H1 (cell line): ENCODE measurements at regions not wholly inside any gene's neighbourhood (a gene's known extent, or its start where the extent isn't known, plus 50 kb on each side); places are given as distances from the start of the nearest gene placed in this dataset.

Experiments
- CTCF ChIA-PET: fragments of 300-600 bp; sonication (Branson Sonifier 250); formaldehyde crosslinking; loops from one replicate; lab custom pipeline; 2021; ENCODE audit not compliant: partially characterized antibody; lab: Charles Lee
- POLR2A ChIA-PET: fragments of 300-600 bp; sonication (Branson Sonifier 250); formaldehyde crosslinking; loops from one replicate; lab custom pipeline; 2021; ENCODE audit warnings: inconsistent platforms; ENCODE audit not compliant: partially characterized antibody; lab: Charles Lee
- DNase-seq, 2 experiments: peaks; one replicate each; pipeline versions ENCODE4 v3.0.0 to v3.0.0-alpha.2; 2010 to 2022; ENCODE audit warnings: low spot score in 2 of 2, low read depth in 1 of 2, mixed read lengths in 1 of 2
- FAIRE-seq: peaks from 2 replicates; lab custom pipeline; 2011; peaks lifted over from hg19 to GRCh38; lab: Jason Lieb, UNC
- H2AFZ ChIP-seq: 2 replicates; pipeline ENCODE4 v1.8.1; 2012; ENCODE audit warnings: low read length, inconsistent platforms
- H2AK5ac ChIP-seq: 2 replicates; pipeline ENCODE4 v1.6.1; 2013; ENCODE audit warnings: low read depth, low read length
- H2BK120ac ChIP-seq: replicated peaks from 2 replicates; pipeline ENCODE3; 2013; ENCODE audit warnings: low read depth, low read length, inconsistent platforms
- H2BK12ac ChIP-seq: 2 replicates; pipeline ENCODE4 v1.6.1; 2013; ENCODE audit warnings: low read depth, low read length
- H2BK15ac ChIP-seq: 2 replicates; pipeline ENCODE4 v1.6.1; 2013; ENCODE audit warnings: low read length
- H2BK20ac ChIP-seq: 2 replicates; pipeline ENCODE4 v1.6.1; 2013; ENCODE audit warnings: low read length
- H2BK5ac ChIP-seq: 2 replicates; pipeline ENCODE4 v1.6.1; 2013; ENCODE audit warnings: low read depth, low read length
- H3K14ac ChIP-seq: 2 replicates; pipeline ENCODE4 v1.6.1; 2013; ENCODE audit warnings: inconsistent platforms; ENCODE audit not compliant: insufficient read length
- H3K18ac ChIP-seq: 2 replicates; pipeline ENCODE4 v1.6.1; 2013; ENCODE audit warnings: low read length; ENCODE audit errors: extremely low read depth
- H3K23ac ChIP-seq: 2 replicates; pipeline ENCODE4 v1.6.1; 2013; ENCODE audit warnings: inconsistent platforms; ENCODE audit not compliant: insufficient read length
- H3K23me2 ChIP-seq: 2 replicates; pipeline ENCODE4 v1.6.1; 2013; ENCODE audit warnings: low read depth, low read length
- H3K27ac ChIP-seq: 2 replicates; pipeline ENCODE4 v1.6.1; 2011; ENCODE audit warnings: low read depth, low read length, inconsistent platforms
- H3K27me3 ChIP-seq, 4 experiments: replicated peaks in 1 of 4; 1 replicate in 1 of 4; 2 replicates in 3 of 4; pipeline versions ENCODE4 v1.6.1 to v1.8.1; 2011 to 2013; ENCODE audit warnings: low read length in 3 of 4, mild to moderate bottlenecking in 3 of 4, inconsistent platforms in 2 of 4, mixed read lengths in 2 of 4, moderate library complexity in 1 of 4; ENCODE audit not compliant: control insufficient read depth in 3 of 4, insufficient read depth in 3 of 4; ENCODE audit errors: extremely low read depth in 1 of 4
- H3K36me3 ChIP-seq, 4 experiments: 2 replicates each; pipeline versions ENCODE4 v1.6.1 to v1.8.1; 2011 to 2013; ENCODE audit warnings: mild to moderate bottlenecking in 4 of 4, low read length in 3 of 4, moderate library complexity in 2 of 4, control low read depth in 1 of 4, inconsistent platforms in 1 of 4; ENCODE audit not compliant: insufficient read depth in 4 of 4, control insufficient read depth in 2 of 4
- H3K4ac ChIP-seq: replicated peaks from 2 replicates; pipeline ENCODE3; 2013; ENCODE audit warnings: low read length, low read depth, mixed read lengths, inconsistent platforms; ENCODE audit not compliant: insufficient read length
- H3K4me1 ChIP-seq, 4 experiments: replicated peaks in 1 of 4; 1 replicate in 1 of 4; 2 replicates in 3 of 4; pipeline versions ENCODE4 v1.6.1 to v1.8.1; 2011 to 2013; ENCODE audit warnings: low read length in 3 of 4, inconsistent platforms in 2 of 4, mixed read lengths in 1 of 4; ENCODE audit not compliant: insufficient read depth in 4 of 4, control insufficient read depth in 3 of 4
- H3K4me2 ChIP-seq, 2 experiments: 2 replicates each; pipeline versions ENCODE4 v1.6.1 to v1.8.1; 2011 to 2013; ENCODE audit warnings: low read depth in 2 of 2, low read length in 2 of 2, control low read depth in 1 of 2, inconsistent platforms in 1 of 2, mild to moderate bottlenecking in 1 of 2; ENCODE audit not compliant: insufficient read depth in 1 of 2
- H3K4me3 ChIP-seq, 4 experiments: fragments of 200-600, 300-600 bp in 1 of 4; sonication (generic), shearing (Covaris generic), sonication (Bioruptor Twin) in 1 of 4; 2 replicates each; pipeline versions ENCODE4 v1.5.1 to v1.8.1; 2011 to 2016; ENCODE audit warnings: low read length in 4 of 4, low read depth in 3 of 4, control low read depth in 2 of 4, inconsistent platforms in 2 of 4, mild to moderate bottlenecking in 2 of 4, mixed read lengths in 1 of 4, moderate library complexity in 1 of 4; ENCODE audit not compliant: insufficient read depth in 2 of 4; ENCODE audit errors: extremely low read depth in 1 of 4
- H3K56ac ChIP-seq: replicated peaks from 2 replicates; pipeline ENCODE3; 2013; ENCODE audit warnings: low read depth, mild to moderate bottlenecking, mixed read lengths, low read length, inconsistent platforms; ENCODE audit not compliant: insufficient read length
- H3K79me1 ChIP-seq: 2 replicates; pipeline ENCODE4 v1.6.1; 2013; ENCODE audit warnings: low read depth, low read length, control low read depth
- H3K79me2 ChIP-seq, 2 experiments: 2 replicates each; pipeline versions ENCODE4 v1.6.1 to v1.8.1; 2012 to 2013; ENCODE audit warnings: low read length in 2 of 2, mild to moderate bottlenecking in 2 of 2, inconsistent platforms in 1 of 2; ENCODE audit not compliant: insufficient read depth in 2 of 2, control insufficient read depth in 1 of 2
- H3K9ac ChIP-seq, 4 experiments: replicated peaks in 1 of 4; 1 replicate in 1 of 4; 2 replicates in 3 of 4; pipeline versions ENCODE4 v1.6.1 to v1.8.1; 2011 to 2013; ENCODE audit warnings: low read depth in 3 of 4, low read length in 3 of 4, control low read depth in 2 of 4, mild to moderate bottlenecking in 2 of 4, moderate library complexity in 2 of 4, inconsistent platforms in 1 of 4; ENCODE audit errors: extremely low read depth in 1 of 4
- H3K9me3 ChIP-seq, 2 experiments: 2 replicates each; pipeline versions ENCODE4 v1.6.1 to v1.8.1; 2012 to 2013; ENCODE audit warnings: mild to moderate bottlenecking in 2 of 2, moderate library complexity in 2 of 2, control low read depth in 1 of 2, inconsistent platforms in 1 of 2, low read depth in 1 of 2, low read length in 1 of 2, mixed read lengths in 1 of 2; ENCODE audit not compliant: insufficient read depth in 2 of 2
- H4K20me1 ChIP-seq, 2 experiments: replicated peaks in 1 of 2; 2 replicates each; pipeline versions ENCODE3 to v1.8.1; 2011 to 2013; ENCODE audit warnings: inconsistent platforms in 2 of 2, low read length in 2 of 2, mild to moderate bottlenecking in 1 of 2; ENCODE audit not compliant: insufficient read depth in 2 of 2, control insufficient read depth in 1 of 2
- H4K5ac ChIP-seq: 2 replicates; pipeline ENCODE4 v1.6.1; 2013; ENCODE audit warnings: low read length, low read depth, mixed read lengths, inconsistent platforms; ENCODE audit not compliant: insufficient read length
- H4K8ac ChIP-seq: 2 replicates; pipeline ENCODE4 v1.8.0; 2013; ENCODE audit warnings: mild to moderate bottlenecking, moderate library complexity, low read length, inconsistent platforms; ENCODE audit not compliant: insufficient read depth; ENCODE audit errors: extremely low read depth
- H4K91ac ChIP-seq: replicated peaks from 2 replicates; pipeline ENCODE3; 2013; ENCODE audit warnings: low read length, mixed read lengths, inconsistent platforms; ENCODE audit not compliant: insufficient read length
- KDM5A ChIP-seq: fragments of 200-600 bp; IDR thresholded peaks from 2 replicates; pipeline ENCODE4 v1.7.1; 2012; ENCODE audit warnings: mild to moderate bottlenecking, low read length, inconsistent platforms, mixed read lengths
- SRF ChIP-seq: IDR thresholded peaks from 2 replicates; pipeline ENCODE4 v1.6.1; 2011; ENCODE audit warnings: mild to moderate bottlenecking, low read depth, low read length, moderate library complexity
- WGBS, 2 experiments: shearing (Covaris generic) in 1 of 2; methylation state at CpG; one replicate each; pipeline versions ENCODE4 v1.1.6 to v1.1.7; 2013 to 2015; ENCODE audit warnings: low lambda C conversion rate in 2 of 2, mixed read lengths in 2 of 2, inconsistent platforms in 1 of 2, low coverage in 1 of 2, missing lambda C conversion rate in 1 of 2; ENCODE audit not compliant: insufficient replicate concordance in 2 of 2, insufficient coverage in 1 of 2, insufficient read length in 1 of 2; ENCODE audit errors: extremely low coverage in 1 of 2, missing lambda C conversion rate in 1 of 2; 5-methylcytosine and 5-hydroxymethylcytosine counted together

- ChIA-PET POLR2A (no interaction called here), CTCF (interaction anchor here (0.6 kb wide), 1 partner anchor 797 kb away, joined by 3 read pairs; no protein-coding TSS in a partner anchor)
- H3K4me1 ChIP-seq, result no peaks in the 10 kb centered on the region
- no peak overlapping the region for H2BK15ac ChIP-seq
- no peak overlapping the region for H4K5ac ChIP-seq
- peak overlapping the region; percentile 24; the same call in 1 of the 2 replicates for H3K18ac ChIP-seq
- DNase-seq, result no peak
- H3K36me3 ChIP-seq, result no peaks in the 10 kb centered on the region
- no peak overlapping the region for H3K4me2 ChIP-seq
- no peak for TF ChIP-seq KDM5A
- no peak for TF ChIP-seq SRF
- H2BK120ac ChIP-seq, result no peak overlapping the region
- 97% methylated on average over 4 of the region's 4 CpGs; no CpG with 5 or more reads in 1 of the 2 experiments for whole genome bisulfite sequencing, 2 experiments
- no peak overlapping the region for H3K4ac ChIP-seq
- H4K8ac ChIP-seq, result no peak overlapping the region
- no peak for FAIRE-seq
- H4K20me1 ChIP-seq, result no peaks in the 10 kb centered on the region
- H3K9me3 ChIP-seq, result peaks cover 6 to 8% of the 10 kb centered on the region in 2 experiments; a peak in 3 of 4 replicates
- H3K14ac ChIP-seq, result no peak overlapping the region
- H3K27me3 ChIP-seq, result no peaks in the 10 kb centered on the region; a peak in 1 of 7 replicates
- no peak overlapping the region for H2AFZ ChIP-seq
- H2BK5ac ChIP-seq, result no peak overlapping the region
- peak overlapping the region; percentile 39; the same call in 1 of the 2 replicates for H2BK12ac ChIP-seq
- H3K23ac ChIP-seq, result no peak overlapping the region
- H3K23me2 ChIP-seq, result no peaks in the 10 kb centered on the region
- no peak overlapping the region for H3K9ac ChIP-seq
- H3K27ac ChIP-seq, result no peak overlapping the region
- no peak overlapping the region for H2BK20ac ChIP-seq
- 0 out of 2 replicates have a peak overlapping the region, but pooled peaks have one; percentile 53 for H2AK5ac ChIP-seq
- no peaks in the 10 kb centered on the region for H3K79me1 ChIP-seq
- H3K56ac ChIP-seq, result no peak overlapping the region
- H4K91ac ChIP-seq, result no peak overlapping the region
- H3K79me2 ChIP-seq, result no peaks in the 10 kb centered on the region
- no peak overlapping the region for H3K4me3 ChIP-seq
Measured at GRCh38 chr10:131663351-131663750, 237.5 kb upstream of the PPP2R2D start.
